ENCODE measurements at regions not wholly inside any gene's neighbourhood (a gene's known extent, or its start where the extent isn't known, plus 50 kb on each side); places are given as distances from the start of the nearest gene placed in this dataset.

- no peak for DNase-seq
These were observed 231.3 kb upstream of the MKLN1 start for GRCh38 chr7:131096267-131096927.

DNA sequence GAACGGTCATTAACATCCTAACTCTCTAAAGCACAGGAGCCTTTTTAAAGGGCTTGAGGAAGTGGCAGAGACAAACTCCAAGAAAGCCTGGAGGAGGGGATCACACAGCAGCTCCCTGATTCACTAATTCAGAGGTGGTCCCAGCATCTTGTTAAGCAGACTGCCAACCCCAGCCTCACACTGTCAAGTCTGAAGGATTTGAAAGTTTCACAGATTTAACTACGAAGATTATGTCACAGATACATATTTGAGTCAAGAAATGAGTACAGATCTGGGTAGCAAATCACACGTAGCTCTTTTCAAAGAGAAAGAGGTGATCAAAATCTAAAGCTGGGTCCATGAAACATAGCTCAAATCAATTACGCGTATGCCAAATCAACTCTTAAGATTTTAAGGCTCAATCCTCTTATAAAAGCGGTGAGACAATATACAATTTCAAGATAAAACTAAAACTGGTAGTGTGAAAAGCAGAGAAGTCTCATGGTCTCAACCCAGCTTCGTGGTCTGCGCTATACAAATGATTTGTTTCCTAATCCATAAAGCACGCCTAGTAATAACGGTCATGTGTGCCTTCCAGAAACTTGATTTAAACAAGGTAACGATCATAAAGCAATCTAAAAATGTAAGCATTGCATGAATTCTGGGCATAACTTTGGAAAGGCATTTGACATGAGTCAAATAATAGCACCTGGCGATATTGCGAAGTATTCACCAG is 229.9 kb upstream of the MKLN1 start:
- no peak for DNase-seq

- no peak for DNase-seq
These were observed 229.1 kb upstream of the MKLN1 start for GRCh38 chr7:131098527-131098926.

- no peak for DNase-seq
These were observed 227.2 kb upstream of the MKLN1 start for GRCh38 chr7:131100357-131101054.

- DNase-seq: no peak
These were observed 223.7 kb upstream of the MKLN1 start for GRCh38 chr7:131103997-131104396.

- DNase-seq: no peak
These were observed 222.9 kb upstream of the MKLN1 start for GRCh38 chr7:131104596-131105293.

GRCh38 chr7:131105294-131105798 is 222.3 kb upstream of the MKLN1 start:
- DNase-seq: no peak

DNA sequence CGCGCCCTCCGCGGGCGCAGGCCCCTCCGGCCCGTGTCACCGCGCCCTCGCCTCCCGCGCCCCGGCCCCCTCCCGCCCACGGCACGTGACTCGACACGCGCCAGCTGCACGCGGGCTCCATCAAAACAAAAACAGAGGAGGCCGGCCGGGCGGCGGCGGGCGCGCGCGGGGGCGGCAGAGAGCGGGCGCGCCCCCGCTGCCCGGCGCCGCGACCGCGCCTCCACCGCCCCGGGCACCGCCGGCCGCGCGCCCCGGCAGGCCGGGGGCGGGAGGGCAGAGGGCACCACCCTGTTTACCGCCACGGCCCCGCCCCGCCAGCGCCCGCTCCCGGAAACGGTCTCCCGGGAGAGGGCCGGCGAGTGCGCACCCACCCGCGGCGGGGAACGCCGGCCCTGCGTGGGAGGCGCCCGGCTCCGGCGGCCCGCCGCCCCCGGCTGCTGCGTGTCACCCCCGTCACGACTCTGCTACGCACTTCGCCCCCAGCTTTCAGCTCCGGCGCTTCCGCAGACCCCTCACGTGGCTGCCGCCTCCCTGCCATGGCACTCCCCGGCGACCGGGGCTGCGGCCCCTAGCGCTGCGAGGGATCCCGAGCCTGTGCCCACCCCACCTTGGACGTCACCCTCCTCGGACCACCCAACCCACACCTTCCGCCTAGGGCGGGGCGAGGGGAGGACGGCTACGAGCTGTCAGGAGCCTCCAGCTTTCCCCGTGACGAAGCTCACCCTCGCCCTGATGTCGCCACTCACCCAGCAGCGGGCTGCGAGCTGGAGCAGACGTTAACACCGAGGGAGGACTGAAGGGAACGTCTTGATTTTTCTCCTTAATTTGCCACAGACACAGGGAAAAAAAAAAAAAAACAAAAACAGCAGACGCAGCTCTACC is 221.6 kb upstream of the MKLN1 start:
- DNase-seq: peak; percentile 37

DNA sequence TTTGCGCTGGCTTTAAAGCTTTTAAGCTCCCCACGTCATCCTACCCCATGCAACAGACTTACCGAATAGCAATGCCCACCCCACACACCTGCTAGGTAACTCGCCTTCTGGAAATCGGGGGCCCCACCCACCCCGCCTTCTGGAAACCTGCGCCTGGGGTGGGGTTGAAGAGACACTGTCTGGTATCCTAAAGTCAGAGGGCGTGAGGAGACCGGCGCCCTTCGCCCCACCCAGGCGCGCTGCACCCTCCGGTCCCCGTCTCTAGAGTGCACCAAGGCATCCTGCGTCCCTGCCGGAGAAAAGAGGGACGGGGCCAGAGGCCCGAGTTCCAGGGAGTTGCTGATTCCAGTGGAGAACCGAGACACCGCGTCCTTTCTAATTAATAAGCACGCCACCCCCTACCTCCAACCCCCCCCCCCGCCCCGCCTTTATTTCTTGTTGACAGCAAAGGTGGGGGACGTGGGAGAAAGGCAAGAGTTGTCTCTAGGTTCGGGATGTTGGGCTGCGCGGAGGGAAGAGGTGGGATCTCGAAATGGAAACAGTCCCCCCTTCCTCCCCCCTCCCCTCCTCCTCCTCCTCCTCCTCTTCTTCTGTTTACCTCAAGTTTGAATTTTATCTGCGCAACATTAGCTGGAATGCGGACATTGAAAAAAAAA is 220.9 kb upstream of the MKLN1 start:
- peak; percentile 20 for DNase-seq

GRCh38 chr7:131107337-131108211 is 220.1 kb upstream of the MKLN1 start:
- DNase-seq: peak; percentile 44

- DNase-seq: no peak
These were observed 219.3 kb upstream of the MKLN1 start for GRCh38 chr7:131108212-131108940.

- no peak for DNase-seq
These were observed 218.5 kb upstream of the MKLN1 start for GRCh38 chr7:131109011-131109758.

DNA sequence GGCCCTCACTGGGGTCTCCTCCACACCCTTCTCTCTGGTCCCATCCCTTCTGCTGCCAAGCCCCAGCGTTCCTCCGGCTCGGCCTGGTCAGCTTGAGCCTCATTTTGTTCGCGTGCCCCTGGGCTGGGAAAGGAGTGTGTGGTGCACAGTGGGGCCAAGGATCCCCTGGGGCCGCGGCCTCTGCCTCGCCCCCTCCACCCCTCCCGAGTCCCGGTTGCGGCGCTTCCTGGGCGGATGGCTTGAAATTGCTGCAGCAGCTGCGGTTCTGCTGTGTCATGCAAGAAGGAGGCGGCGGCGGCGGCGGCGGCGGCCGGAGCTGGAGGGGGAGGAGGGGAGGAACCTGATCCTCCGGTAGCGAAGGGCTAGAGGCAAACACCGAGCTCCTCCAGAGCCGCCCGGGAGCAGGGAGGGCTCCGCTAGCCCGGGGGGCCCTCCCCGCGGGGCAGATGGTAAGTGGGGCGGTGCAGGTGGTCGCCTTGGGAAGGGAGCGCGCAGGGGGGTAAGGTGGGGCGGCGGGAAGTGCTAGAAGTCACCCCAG is 217.8 kb upstream of the MKLN1 start:
- peak; percentile 55 for DNase-seq

DNA sequence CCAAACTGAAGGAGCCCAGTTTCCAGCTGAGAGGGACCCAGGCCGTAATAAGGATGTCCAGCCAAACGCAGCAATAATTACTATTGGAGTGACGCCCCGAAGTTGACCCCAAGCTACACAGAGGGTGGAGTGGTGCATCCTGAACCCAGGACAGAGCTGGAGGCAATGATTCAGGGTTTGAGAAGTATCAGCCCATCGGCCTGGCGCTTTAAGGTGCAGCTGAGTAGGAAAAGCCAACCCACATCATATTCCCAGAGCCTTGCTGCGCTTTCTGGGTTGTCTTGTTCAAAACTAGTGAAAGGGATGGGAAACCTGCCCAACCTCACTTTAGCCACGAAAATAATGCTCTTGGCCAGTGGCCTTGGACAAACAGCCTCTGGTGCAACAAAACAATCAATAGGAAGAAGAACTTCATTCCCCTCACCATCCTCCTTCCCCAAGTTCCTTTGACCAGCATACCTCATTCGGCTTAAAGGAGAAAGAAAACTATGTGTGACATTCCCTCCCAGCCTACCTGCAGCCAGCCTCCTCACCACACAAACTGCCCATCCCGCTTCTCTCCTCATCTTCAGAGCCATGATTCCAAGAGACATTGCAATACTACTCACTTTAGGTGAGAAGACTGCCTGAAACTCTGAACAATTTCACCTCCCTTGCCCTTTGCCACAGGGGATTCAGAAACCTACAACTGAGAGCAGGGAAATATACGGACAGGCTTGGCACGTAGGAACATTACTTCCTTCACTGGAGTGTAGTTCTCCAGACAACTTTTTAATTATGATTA is 217.2 kb upstream of the MKLN1 start:
- DNase-seq: no peak

DNA sequence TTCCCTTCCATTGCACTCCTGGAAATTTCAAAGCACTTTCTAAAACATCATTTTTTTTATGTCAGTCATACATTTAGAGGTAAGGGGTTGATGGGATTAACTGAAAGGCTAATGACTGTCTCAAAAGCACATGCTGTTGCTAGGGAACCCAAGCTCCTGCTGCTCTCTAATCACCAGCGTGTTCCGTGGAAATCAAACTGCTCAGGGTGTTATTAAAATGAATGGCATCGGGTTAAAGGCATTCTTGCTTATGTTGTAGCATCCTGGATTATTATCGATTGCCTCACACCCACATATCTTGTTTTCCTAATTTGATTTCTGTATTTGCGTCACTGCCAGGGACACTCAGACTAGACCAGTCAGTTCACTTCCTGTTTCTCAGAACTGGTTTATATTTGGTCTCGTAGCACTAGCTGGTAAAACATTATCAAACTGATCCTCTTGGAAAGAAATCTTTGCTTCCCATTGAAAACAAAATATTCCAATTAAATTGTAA is 216.5 kb upstream of the MKLN1 start:
- no peak for DNase-seq

- no peak for DNase-seq
These were observed 215.9 kb upstream of the MKLN1 start for GRCh38 chr7:131111792-131112191.

GRCh38 chr7:131112431-131112830 is 215.2 kb upstream of the MKLN1 start:
- DNase-seq: no peak

- DNase-seq: no peak
These were observed 212.3 kb upstream of the MKLN1 start for GRCh38 chr7:131115340-131115739.
